ENCODE measurements at regions not wholly inside any gene's neighbourhood (a gene's known extent, or its start where the extent isn't known, plus 50 kb on each side); places are given as distances from the start of the nearest gene placed in this dataset.
"Not testable (repeated sequence)": the region's sequence is repeated elsewhere in the genome, so short reads cannot be mapped to it uniquely, and the experiment has no call there.

DNA sequence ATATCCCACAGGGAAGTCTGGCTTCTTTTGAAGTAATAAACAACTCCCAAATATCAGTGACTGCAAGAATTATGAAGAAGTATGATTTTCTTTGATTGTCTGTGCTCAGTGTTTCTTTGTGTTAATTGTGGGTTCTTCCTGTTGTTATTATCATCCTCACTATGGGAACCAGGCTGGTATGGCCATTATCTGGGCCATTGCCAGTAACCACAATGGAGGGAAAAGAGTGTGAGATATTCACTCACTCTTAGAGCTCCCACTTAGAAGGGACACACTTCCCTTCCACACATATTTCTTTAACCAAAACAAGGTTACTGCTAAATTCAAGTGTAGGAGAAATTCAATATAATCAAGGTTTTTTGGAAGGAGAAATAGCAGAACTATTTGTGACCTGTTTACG lies 503.7 kb downstream of the SLC6A15 start:
- DNase-seq (ENCODE audit: low read depth) (no peak), FAIRE-seq (no peak)
- H3K4me3 Mint-ChIP-seq (ENCODE audit: unreplicated experiment): no peak overlapping the region
- peaks cover 2% of the 10 kb centered on the region for H3K9me3 Mint-ChIP-seq (ENCODE audit: unreplicated experiment)
- no peak overlapping the region for H2AFZ ChIP-seq (ENCODE audit: low read depth, low read length)
- H3K9ac ChIP-seq (ENCODE audit: low read length): no peak overlapping the region
- H3K4me1 ChIP-seq (ENCODE audit: insufficient read depth, low read length): no peaks in the 10 kb centered on the region
- no peak overlapping the region for H3K27ac ChIP-seq (ENCODE audit: low read depth, low read length)
- peak overlapping the region; percentile 23 for H3K27ac Mint-ChIP-seq (ENCODE audit: unreplicated experiment)
- H3K27me3 ChIP-seq (ENCODE audit: insufficient read depth, low read length): no peaks in the 10 kb centered on the region
- no peak for TF ChIP-seq EZH2 (IDR thresholded peaks at IDR 0.05; ENCODE audit: insufficient read depth, low read length)
- TF ChIP-seq, protein P1, sequence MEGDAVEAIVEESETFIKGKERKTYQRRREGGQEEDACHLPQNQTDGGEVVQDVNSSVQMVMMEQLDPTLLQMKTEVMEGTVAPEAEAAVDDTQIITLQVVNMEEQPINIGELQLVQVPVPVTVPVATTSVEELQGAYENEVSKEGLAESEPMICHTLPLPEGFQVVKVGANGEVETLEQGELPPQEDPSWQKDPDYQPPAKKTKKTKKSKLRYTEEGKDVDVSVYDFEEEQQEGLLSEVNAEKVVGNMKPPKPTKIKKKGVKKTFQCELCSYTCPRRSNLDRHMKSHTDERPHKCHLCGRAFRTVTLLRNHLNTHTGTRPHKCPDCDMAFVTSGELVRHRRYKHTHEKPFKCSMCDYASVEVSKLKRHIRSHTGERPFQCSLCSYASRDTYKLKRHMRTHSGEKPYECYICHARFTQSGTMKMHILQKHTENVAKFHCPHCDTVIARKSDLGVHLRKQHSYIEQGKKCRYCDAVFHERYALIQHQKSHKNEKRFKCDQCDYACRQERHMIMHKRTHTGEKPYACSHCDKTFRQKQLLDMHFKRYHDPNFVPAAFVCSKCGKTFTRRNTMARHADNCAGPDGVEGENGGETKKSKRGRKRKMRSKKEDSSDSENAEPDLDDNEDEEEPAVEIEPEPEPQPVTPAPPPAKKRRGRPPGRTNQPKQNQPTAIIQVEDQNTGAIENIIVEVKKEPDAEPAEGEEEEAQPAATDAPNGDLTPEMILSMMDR (IDR thresholded peaks at IDR 0.05; ENCODE audit: insufficient read depth, low read depth, low read length): no peak
- H3K27me3 Mint-ChIP-seq (ENCODE audit: low read depth, unreplicated experiment): no peaks in the 10 kb centered on the region
- H4K20me1 ChIP-seq (ENCODE audit: insufficient read depth, low read length): no peaks in the 10 kb centered on the region
- H3K79me2 ChIP-seq (ENCODE audit: insufficient read depth, low read length): no peaks in the 10 kb centered on the region
- H3K4me3 ChIP-seq (ENCODE audit: insufficient read depth, low read depth, low read length): no peak overlapping the region
- no peaks in the 10 kb centered on the region for H3K36me3 ChIP-seq (ENCODE audit: insufficient read depth, low read length)
- no peak overlapping the region for H3K4me2 ChIP-seq (ENCODE audit: low read length)
- H3K36me3 Mint-ChIP-seq (ENCODE audit: low read depth, unreplicated experiment): no peaks in the 10 kb centered on the region
- no peaks in the 10 kb centered on the region for H3K9me3 ChIP-seq (ENCODE audit: insufficient read depth, low read depth, low read length)
- H3K4me1 Mint-ChIP-seq (ENCODE audit: low read depth, unreplicated experiment): no peaks in the 10 kb centered on the region

DNA sequence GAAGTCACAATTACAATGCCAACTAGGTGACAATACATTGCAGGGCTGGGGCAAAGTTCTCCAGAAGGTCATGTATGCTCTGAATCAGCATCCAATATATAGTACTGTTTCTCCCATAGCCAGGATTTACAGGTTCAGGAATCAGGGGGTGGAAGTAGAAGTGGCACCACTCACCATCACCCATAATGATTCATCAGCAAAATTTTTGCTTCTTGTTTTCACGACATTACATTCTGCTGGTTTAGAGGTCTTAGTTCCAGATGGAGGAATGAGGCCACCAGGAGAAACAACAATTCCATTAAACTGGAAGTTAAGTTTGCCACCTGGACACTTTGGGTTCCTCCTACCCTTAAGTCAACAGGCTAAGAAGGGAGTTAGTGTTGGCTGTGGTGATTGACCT lies 505.9 kb downstream of the SLC6A15 start:
- H4K20me1 ChIP-seq (ENCODE audit: insufficient read depth, low read length); H3K4me1 ChIP-seq (ENCODE audit: insufficient read depth, low read length); H3K4me1 Mint-ChIP-seq (ENCODE audit: low read depth, unreplicated experiment); H3K9me3 Mint-ChIP-seq (ENCODE audit: unreplicated experiment); FAIRE-seq; H3K27me3 Mint-ChIP-seq (ENCODE audit: low read depth, unreplicated experiment); H3K4me3 Mint-ChIP-seq (ENCODE audit: unreplicated experiment); H3K27ac ChIP-seq (ENCODE audit: low read depth, low read length); H3K9me3 ChIP-seq (ENCODE audit: insufficient read depth, low read depth, low read length); H3K79me2 ChIP-seq (ENCODE audit: insufficient read depth, low read length); H3K4me2 ChIP-seq (ENCODE audit: low read length); H3K9ac ChIP-seq (ENCODE audit: low read length); H3K36me3 Mint-ChIP-seq (ENCODE audit: low read depth, unreplicated experiment); H3K27me3 ChIP-seq (ENCODE audit: insufficient read depth, low read length); H2AFZ ChIP-seq (ENCODE audit: low read depth, low read length); H3K27ac Mint-ChIP-seq (ENCODE audit: unreplicated experiment); H3K4me3 ChIP-seq (ENCODE audit: insufficient read depth, low read depth, low read length); H3K36me3 ChIP-seq (ENCODE audit: insufficient read depth, low read length); DNase-seq (ENCODE audit: low read depth): not testable (repeated sequence)

DNA sequence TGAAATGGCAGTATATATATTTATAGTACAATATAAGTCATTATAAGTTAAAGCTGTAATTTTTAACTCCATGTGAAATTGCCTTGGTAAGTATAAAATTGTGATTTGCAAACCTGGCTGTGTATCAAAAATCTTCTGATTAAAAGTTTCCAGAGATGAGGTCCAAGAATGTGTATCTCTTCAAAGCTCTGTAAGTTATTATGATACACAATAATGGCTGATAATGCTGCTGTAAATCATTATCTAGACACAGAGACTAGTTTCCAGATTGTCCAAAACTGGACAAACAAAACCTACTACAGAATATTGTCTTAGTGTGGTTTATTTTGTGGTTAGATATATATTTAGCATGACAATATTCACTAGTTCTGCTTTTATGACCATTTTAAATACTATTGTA lies 514.8 kb downstream of the SLC6A15 start:
- Mint-ChIP-seq H3K27ac (ENCODE audit: unreplicated experiment) (no peak overlapping the region), H3K4me1 (ENCODE audit: low read depth, unreplicated experiment) (no peaks in the 10 kb centered on the region)
- no peak overlapping the region for H3K27ac ChIP-seq (ENCODE audit: low read depth, low read length)

More for the DNA sequence above, 514.8 kb downstream of the SLC6A15 start:
- Histone ChIP-seq H3K4me3 (ENCODE audit: insufficient read depth, low read depth, low read length) (no peak overlapping the region), H3K4me2 (ENCODE audit: low read length) (no peak overlapping the region), H3K4me1 (ENCODE audit: insufficient read depth, low read length) (no peaks in the 10 kb centered on the region), H3K9me3 (ENCODE audit: insufficient read depth, low read depth, low read length) (no peaks in the 10 kb centered on the region), H3K79me2 (ENCODE audit: insufficient read depth, low read length) (no peaks in the 10 kb centered on the region), H4K20me1 (ENCODE audit: insufficient read depth, low read length) (no peaks in the 10 kb centered on the region), H3K36me3 (ENCODE audit: insufficient read depth, low read length) (no peaks in the 10 kb centered on the region), H3K9ac (ENCODE audit: low read length) (no peak overlapping the region), H2AFZ (ENCODE audit: low read depth, low read length) (no peak overlapping the region), H3K27me3 (ENCODE audit: insufficient read depth, low read length) (no peaks in the 10 kb centered on the region)
- H3K9me3 Mint-ChIP-seq (ENCODE audit: unreplicated experiment): no peaks in the 10 kb centered on the region
- no peaks in the 10 kb centered on the region for H3K36me3 Mint-ChIP-seq (ENCODE audit: low read depth, unreplicated experiment)
- no peak overlapping the region for H3K4me3 Mint-ChIP-seq (ENCODE audit: unreplicated experiment)
- no peaks in the 10 kb centered on the region for H3K27me3 Mint-ChIP-seq (ENCODE audit: low read depth, unreplicated experiment)
- TF ChIP-seq, protein P1 (IDR thresholded peaks at IDR 0.05; ENCODE audit: insufficient read depth, low read depth, low read length): no peak
- TF ChIP-seq EZH2 (IDR thresholded peaks at IDR 0.05; ENCODE audit: insufficient read depth, low read length): no peak
- no peak for FAIRE-seq
- DNase-seq (ENCODE audit: low read depth): no peak

Measured in astrocyte (in vitro differentiated cells and primary cell).